HG03159 (cell line): ENCODE measurements at regions not wholly inside any gene's neighbourhood (a gene's known extent, or its start where the extent isn't known, plus 50 kb on each side); places are given as distances from the start of the nearest gene placed in this dataset.

ENCODE experiments used
- ATAC-seq: cut with Tn5 transposase; IDR thresholded peaks from one replicate; pipeline ENCODE4 v1.9.1; 2021; ENCODE audit warnings: mild to moderate bottlenecking, moderate library complexity; ENCODE audit not compliant: unreplicated experiment

DNA sequence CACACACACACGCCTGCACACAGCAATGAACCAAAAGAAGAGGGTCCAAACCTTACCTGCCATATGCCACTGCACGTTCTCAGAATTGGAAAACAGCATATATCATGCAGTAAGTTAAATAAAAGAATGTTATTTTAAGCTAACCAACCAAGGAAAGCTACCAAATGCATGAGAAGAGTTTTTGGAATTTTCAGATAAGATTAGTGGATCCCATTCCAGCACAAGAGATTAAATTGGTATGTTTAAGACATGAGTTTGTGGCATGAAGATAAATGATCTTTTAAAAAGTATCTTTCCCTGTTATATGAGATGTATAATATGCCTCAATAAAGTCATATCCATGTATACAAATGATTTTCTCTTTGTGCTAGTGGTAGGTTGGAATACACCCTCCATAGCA is 811.4 kb downstream of the NR2F2 start:
- ATAC-seq: no peak

DNA sequence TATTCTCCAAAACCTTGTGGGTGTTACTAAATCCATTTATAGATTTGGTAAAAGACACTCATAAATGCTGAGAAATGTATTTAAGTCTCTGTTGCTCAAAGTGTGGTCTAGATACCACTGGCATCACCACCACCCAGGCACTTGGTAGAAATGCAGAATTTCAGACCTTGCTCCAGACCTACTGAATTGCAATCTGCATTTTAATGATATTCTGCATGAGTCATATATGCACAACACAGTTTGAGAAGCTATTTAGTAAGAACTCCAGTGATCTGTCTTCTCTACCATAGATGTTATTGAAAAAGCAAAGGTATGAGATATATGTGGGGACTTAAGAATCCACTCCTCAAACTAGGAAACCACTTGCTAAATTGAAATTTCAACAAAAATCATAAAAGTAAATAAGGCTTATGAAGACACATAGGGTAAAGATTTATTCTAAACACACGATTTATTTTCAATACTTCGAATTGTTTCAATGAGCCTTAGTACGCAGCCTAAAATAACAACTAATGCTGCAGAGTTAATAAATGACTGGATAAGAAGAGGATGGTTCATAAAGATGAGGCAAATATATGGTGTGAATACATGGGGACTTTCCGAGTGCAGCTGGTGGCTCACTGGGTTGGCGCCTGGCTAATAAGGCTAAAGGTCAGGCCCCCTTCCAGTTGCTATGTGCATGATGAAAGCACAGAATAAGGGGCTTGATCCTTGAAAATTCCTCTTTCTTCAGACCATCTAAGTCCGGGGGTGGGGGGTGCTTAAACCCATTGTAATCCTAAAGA is 813.3 kb downstream of the NR2F2 start:
- no peak for ATAC-seq

DNA sequence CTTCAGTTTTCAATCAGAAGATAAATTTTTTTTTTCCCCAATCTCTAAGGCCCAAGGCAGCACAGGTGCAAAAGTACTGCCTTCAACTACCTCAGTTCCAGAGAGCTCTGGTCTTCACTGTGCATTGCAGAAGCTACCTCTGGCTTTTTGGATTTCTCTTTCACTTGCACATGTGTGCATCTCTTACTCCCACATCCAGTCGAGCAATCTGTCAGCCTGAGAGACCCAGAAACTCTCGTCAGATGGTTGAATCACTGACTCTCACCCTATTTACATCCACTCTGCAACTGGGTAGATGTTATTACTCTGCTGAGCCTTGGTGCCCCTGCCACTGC is 813.8 kb downstream of the NR2F2 start:
- no peak for ATAC-seq

DNA sequence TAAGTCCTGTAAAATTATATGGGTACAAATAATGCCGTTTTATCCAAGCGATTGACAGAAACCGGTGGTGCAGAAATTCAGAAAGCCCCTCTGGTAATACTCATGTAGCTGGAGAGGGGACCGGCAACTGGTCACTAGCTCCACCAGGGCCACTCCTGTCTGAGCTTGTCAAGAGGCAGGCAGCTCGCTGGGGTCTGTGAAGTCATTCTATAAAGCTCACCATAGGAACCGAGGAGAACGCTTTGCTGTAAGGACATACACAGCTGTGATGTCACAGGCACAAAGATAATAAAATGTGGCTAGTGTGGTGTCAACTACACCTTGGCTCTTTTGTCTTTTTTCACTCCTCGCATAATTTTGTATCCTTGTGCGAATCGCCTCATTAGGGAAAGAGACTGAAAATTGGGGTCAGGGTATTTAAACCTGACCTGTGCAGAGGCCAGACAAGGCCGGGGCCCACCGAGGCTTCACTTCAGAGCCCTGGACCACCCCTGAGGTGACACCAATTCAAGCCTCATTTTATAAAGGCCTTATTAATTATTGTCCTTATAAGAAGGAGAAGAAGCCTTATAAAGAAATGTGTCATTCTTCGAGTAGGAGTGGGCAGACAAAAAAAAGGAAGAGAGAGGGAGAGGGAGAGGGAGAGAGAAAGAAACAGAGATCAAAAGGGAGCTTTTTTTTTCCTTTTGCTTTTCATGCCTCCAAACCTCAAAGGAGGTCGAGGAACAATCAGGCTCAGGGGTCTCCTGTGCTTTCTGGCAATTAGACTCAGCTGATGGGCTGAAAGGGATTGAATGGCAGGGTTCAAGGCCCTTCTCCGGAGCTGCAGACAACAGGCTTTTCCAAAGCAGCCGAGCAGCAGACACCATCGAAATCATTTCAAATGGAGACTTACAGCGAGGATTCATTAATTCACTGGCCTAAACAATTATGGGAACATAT is 813.3 kb upstream of the ARRDC4 start:
- ATAC-seq: no peak

DNA sequence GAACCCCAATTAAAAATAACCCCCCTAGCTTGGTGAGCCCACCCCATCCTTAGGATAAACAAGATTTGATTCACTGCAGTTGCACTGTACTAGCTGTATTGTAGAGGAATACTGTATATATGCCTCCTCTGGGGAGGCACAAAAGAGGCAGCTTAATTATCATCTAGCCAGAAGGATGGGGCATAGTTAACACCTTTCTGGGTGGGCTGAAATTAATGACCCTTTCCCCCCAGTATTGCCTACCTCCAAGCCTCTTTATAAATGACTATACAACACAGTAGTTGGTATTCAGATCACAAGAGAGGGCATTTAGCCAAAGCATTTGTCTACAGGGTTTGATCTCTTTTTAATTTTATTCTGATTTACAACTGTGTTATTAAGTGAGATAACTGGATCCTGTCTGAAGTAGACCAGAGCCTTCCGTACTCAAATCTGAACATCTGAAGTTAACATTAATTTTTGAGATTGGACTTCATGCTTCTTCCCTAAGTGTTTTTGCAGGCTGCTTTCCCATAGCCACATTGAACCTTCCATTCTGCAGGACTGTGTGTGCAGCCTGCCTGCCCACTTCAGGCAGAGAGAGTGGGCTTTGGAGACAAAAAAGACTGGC is 807.0 kb upstream of the ARRDC4 start:
- ATAC-seq: no peak

DNA sequence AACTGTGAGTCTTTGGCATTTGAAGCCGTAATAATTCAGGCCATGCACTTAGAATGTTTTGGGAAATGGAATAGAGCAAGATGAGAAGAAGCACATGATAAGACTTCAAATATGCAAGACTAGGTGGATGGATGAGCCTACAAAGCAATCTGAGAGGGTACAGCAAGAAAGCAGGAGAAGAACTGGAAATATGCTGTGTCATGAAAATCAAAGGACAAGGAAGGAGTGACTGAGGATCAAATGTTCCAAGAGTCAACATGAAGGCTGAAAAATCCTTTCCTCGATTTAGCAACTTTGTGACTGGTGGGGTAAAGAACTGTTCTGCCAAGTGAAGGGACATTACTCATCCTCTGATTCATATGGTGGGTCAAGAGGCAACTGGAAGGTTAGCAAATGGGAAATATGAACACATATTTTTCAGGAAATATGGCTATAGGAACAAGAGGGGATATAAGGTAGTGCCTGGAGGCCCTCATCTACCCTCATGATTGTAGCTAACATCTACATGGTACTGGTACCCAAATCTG is 803.7 kb upstream of the ARRDC4 start:
- no peak for ATAC-seq

DNA sequence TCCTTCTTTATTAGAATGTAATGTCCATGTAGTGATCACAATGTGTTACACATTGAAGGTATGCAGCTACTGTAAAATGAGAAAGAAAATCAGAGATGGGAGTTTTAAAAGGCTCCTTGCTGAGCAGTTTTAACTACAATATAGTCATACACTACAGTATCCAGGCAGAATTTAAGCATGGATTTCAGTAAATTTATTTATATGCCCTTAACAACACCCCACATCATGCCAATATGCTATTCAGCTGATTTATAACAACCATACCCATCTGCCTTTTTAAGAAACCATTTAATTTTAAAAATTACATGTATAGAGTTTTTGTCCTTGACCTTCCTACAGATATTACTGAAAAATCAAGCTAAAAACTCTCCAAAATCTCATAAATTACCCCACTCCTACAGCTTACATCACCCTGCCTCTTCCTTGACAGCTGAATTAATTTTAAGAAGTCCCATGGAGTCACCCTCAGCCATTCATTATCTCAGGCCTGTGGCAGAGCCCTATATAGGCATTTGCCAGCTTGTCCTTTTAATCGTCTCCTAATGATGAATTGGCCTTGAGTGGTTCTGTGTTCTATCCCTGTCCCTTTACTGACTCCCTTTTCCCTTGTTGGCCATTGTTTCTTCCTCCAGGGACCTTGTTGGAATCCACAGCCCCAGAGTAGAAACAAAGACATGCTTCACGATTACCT is 797.6 kb upstream of the ARRDC4 start:
- ATAC-seq: no peak

DNA sequence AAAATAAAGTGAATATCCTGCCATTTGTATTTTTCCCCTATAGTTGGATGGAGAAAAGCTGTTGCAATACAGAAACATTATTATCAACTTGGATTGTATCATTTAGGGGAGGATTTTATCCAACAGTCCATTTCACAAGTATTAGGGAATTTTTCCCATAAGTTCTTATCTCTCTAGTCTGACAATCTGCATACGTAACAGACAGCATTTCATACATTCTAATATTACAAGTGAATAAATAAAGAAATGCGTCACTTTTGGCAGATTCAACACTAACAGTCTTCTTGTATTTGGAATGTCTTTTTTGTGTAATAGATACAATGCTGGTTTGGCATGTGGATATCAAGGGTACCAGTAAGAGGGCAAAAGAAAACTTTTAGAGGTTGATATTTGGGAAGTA is 795.3 kb upstream of the ARRDC4 start:
- no peak for ATAC-seq

DNA sequence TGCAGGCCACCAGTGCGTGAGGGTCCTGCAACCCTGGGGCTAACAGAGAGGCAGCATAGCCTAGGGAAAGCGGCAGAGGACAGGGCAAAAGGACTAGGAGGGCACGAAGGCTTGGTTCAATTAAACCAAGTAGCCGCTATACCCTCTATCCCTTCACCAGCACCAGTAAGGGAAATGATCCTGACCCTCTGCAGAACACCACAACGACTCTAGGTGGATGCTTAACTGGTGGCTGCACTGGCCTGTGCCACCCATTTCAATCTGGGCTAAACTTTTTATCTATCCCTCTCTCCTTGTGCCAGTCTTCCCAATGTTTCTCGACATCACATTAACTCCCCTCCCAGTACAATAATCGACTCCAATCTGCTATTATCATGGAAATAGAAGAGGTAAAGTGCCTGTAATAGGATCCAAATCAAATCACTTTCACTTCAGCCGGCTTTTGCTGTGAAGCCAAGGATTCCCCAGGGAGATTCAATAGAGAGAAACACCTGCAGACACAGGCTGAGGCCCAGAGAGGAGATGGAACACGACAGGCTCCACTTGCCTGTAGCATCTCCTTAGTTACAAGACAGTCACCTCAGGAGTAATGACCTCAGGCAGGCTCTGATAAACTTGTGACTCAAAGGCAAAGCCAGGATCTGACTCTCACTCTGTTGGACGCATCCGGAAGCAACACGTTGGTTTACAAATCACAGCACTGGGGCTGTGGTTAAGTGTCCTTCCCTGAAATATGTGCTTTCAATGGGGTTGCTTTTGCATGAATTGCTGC is 791.6 kb upstream of the ARRDC4 start:
- ATAC-seq: no peak

DNA sequence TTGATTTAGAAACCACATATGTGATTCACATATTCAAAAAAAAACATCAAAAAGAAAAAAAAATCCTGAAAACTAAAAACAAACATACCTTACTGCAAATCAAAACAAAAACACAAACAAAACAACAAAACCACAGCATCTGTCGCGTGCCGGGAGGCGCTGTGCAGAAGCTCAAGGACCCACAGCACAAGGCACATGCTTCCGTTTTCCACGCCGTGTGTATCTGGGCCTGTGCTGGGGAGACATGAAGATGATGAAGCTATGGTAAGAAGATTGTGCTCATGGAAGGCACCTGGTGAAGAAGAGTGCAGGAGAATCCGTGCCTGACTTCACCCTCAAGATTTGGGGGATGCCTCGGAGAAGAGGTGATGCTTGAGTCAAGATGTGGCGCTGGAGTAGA is 788.9 kb upstream of the ARRDC4 start:
- ATAC-seq: no peak

DNA sequence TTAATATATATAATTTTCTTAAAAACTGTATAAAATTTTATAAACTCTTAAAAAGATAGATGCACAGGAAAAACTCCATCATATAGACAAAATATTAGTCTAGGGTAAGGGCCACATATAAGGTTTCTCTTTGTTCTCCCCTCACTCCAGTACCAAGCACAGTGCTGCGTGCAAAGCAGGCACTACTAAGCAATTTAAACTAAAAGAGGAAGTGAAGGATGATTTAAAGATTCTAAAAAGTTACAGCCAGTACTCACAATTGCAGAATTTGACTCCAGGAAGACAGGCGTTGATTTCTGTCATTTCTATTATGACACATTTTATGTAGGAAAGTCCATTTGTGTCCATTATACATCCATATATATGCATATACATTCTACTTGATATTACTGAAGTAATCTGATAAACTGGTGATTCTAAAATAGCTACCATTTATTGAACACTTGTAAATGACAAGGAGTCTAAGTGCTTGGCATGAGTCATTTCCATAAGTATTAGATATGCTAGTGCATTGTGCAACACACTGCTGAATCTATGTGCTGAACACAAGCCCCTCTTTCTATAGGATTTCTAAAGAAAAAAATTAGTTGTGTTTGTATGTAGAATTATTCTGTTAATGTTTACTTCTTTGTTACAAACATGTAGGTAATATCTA is 785.5 kb upstream of the ARRDC4 start:
- ATAC-seq: no peak

DNA sequence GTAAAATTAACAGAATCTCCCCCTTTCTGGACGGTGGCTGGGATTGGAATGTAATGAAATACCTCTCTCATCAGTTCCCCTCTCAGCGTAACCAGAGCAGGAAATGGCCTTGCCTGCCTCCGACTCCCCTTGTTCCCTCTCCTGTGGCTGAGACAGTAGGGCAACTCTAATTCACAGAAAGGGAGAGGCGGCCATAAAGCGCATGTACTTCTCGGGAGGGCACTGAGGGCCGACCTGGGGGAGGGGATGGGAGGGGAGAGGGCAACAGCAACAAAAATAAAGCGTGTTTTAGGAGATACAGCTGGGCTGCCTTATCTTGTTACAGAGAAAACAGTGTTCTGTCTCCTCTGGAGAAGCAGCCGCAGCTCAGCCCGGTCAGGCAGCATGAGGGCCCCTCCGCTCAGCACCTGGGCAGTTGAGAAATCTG is 783.3 kb upstream of the ARRDC4 start:
- ATAC-seq: no peak

DNA sequence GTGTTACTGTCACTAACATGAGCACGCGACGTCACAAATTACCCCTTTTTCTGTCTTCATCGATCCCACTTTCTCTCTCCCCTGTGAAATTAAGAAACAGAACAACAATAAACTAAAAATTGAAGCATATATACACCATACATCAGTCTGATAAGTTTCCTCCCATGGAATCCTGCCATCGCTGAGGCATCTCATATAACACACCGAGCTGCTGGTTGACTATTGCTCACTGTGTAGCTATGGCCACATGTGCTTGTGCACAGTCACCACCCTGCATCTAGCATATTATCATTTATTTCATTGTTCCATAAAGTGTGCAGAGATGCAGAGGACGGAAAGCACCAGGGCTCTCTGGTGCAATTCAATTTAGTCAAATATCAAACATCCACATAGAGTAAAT is 777.9 kb upstream of the ARRDC4 start:
- no peak for ATAC-seq

DNA sequence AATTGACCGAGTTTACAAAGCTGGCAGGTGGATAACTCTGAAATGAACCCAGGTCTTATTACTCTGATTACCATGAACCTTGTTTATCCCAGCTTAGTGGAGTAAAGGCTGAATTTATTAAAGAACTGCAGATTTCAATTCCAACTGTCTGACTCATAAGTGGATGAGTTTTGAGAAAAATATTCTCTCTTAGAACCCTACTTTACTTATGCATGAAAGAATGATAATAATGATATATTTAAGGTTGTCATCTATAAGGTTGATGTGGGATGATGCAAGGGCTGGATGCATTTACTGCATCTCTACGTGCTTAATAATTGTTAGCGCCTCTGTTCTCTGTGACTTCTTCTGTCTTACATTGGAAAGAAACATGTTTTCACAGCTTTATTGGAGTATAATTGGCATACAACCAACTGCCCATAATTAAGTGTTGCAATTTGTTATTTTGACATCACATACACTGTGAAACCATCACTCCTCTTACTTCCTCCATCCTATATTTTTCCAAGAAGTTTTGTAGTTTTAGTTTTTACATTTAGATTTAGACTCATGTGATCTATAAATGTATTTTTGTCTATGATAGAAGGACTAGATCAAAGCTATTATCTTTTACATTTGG is 771.2 kb upstream of the ARRDC4 start:
- no peak for ATAC-seq

DNA sequence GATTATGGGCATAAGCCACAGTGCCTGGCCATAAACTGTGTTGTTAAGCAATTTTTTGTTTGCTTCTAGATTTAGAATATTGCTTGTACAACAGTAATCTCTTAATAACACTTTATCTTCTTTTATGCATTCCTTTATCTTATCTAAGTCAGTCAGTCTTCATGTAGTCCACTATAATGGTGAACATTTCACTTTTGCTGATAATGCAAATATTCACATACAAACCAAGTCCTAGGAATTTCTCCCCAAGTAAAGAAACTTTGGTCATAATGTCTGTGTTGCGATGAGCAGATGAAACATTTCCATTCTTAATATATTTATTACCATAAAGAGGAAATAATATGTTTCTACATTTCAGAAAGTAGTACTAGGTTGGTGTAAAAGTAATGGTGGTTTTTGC is 765.8 kb upstream of the ARRDC4 start:
- no peak for ATAC-seq

DNA sequence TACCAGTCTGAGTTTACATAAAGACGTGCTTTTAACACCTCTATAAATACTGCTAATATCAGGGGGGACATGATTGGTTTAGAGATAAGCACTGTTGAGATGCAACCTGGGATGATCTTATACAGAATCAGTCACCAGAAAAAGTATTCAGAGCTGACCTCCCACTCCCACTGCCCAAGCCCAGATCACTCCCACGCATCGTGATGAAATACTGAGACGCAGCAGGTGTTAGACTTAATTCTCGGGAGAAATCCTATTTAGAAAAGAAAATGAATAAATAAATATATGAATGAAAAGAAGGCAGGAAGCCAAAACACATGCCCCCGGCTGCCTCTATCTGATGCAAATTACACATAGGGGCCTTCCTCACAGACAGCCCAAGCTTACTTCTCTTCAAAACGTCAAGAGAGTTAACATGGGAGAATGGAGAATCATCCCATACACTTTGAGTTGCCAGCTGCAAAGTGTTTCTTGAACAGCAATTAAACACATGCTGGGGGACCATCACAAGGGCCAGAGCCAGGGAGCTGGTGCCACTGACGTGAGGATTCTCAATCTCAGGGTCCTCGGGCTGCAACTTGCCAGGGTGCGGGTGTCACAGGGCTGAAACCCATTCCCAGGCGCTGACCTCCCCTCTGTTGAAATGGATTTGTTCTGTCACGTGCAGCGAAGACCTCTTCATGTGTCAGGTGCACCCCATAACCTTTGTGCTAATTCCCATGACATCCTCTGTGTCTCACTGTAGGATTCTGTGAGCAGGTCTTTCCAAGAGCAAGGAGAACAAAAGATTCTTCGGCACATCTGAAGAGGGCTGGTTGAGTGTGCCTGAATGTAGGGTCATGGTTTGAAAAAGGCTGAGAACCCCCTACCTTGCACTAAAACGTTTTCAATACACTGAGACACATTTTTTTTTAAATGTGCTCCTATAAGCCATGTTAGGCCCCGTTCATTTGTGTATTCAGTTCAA is 764.2 kb upstream of the ARRDC4 start:
- ATAC-seq: no peak

DNA sequence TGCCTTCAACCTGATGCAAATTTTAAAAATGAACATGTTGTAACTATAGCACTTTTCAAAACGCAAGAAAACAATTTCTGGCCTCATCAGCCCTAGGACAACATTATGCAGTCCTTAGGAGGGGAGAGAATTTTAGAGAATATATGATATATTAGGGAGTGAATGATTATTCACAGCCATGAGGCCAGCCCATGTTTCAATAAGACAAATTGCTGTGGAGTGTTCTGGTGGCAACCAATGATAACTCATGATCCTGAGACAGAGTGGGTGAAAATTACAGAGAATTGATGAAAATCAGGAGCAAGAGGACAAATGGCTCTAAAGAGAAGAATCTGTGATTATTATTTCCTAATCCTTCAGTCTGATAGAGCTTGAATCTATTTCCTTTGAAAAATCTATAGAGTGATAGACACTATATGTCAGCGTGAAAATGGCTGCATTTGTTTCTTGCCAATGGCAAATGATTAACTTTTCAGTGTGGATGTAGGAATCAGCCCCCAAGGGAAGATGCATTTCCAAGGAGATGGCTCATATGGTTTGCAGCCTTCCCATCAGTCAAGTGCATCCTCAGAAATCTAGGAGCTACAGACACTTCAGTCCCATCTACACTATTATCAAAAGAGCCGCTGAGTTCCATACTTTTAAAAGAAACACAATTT is 761.0 kb upstream of the ARRDC4 start:
- no peak for ATAC-seq

DNA sequence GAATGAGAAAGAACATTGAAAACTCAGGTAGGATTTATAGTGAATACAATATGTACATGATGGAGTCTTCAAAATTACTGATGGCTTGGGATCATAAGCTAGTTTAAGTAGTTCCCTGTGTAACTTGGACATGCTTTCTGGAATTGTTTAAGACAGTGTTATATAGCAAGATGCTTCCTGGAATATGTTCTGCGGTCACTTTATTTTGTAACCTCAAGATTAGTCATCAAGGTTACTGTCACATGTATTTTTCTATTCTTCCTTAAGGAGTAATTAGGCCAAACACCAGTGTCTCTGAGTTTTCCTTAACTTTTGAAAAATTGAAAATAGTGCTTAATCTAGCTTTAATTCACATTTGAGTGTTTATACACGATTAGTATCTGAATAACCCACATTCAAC is 760.3 kb upstream of the ARRDC4 start:
- no peak for ATAC-seq
